Suprapubic skin (tissue), 4 donors: ENCODE measurements at regions not wholly inside any gene's neighbourhood (a gene's known extent, or its start where the extent isn't known, plus 50 kb on each side); places are given as distances from the start of the nearest gene placed in this dataset.

Experiments used
- DNase-seq, 2 donors: peaks; one replicate each; pipeline ENCODE4 v3.0.0-alpha.2; 2019; ENCODE audit warnings: low spot score in 2 of 2
- H3K27ac ChIP-seq: fragments of 200-600 bp; sonication (generic); one replicate; pipeline ENCODE4 v1.5.1; 2019
- H3K27me3 ChIP-seq: fragments of 200-600 bp; sonication (generic); one replicate; pipeline ENCODE4 v1.5.1; 2019
- H3K36me3 ChIP-seq: fragments of 200-600 bp; sonication (generic); one replicate; pipeline ENCODE4 v1.5.1; 2019
- H3K4me1 ChIP-seq: fragments of 200-600 bp; sonication (generic); one replicate; pipeline ENCODE4 v1.5.1; 2019
- H3K4me3 ChIP-seq: fragments of 200-600 bp; sonication (generic); one replicate; pipeline ENCODE4 v1.5.1; 2019; ENCODE audit warnings: mild to moderate bottlenecking
- H3K9me3 ChIP-seq: fragments of 200-600 bp; sonication (generic); one replicate; pipeline ENCODE4 v1.5.1; 2019
- EP300 ChIP-seq: sonication (generic); formaldehyde crosslinking; IDR thresholded peaks from one replicate; pipeline ENCODE4 v1.6.1; 2017; ENCODE audit warnings: antibody characterized with exemption
- POLR2A ChIP-seq, 2 donors: fragments of 450-650 bp; IDR thresholded peaks; one replicate each; pipeline ENCODE4 v1.6.1; 2017; ENCODE audit warnings: antibody characterized with exemption in 2 of 2, mild to moderate bottlenecking in 2 of 2, moderate library complexity in 2 of 2
- POLR2AphosphoS5 ChIP-seq, 3 donors: sonication (generic); formaldehyde crosslinking; IDR thresholded peaks; one replicate each; pipeline ENCODE4 v1.6.1; 2017; ENCODE audit warnings: antibody characterized with exemption in 3 of 3
- WGBS: methylation state at CpG from one replicate; pipeline ENCODE4 v1.1.5; 2018; 5-methylcytosine and 5-hydroxymethylcytosine counted together
- TF ChIP-seq, protein P1 (sequence below), 2 donors: fragments of 200-600 bp in 1 of 2; fragments of 450-650 bp in 1 of 2; sonication (generic) in 1 of 2; IDR thresholded peaks; one replicate each; pipeline ENCODE4 v1.5.1; 2016 to 2019; ENCODE audit warnings: antibody characterized with exemption in 2 of 2, mild to moderate bottlenecking in 1 of 2, moderate library complexity in 1 of 2

GRCh38 chr3:459311-459670 lies 262.7 kb downstream of the CHL1 start:
- no peak for DNase-seq
- WGBS: 74% methylated on average over 6 of the region's 6 CpGs
- TF ChIP-seq POLR2AphosphoS5 (IDR thresholded peaks at IDR 0.05) (no peak), EP300 (no peak), POLR2A (IDR thresholded peaks at IDR 0.05) (no peak)
- TF ChIP-seq, protein P1, sequence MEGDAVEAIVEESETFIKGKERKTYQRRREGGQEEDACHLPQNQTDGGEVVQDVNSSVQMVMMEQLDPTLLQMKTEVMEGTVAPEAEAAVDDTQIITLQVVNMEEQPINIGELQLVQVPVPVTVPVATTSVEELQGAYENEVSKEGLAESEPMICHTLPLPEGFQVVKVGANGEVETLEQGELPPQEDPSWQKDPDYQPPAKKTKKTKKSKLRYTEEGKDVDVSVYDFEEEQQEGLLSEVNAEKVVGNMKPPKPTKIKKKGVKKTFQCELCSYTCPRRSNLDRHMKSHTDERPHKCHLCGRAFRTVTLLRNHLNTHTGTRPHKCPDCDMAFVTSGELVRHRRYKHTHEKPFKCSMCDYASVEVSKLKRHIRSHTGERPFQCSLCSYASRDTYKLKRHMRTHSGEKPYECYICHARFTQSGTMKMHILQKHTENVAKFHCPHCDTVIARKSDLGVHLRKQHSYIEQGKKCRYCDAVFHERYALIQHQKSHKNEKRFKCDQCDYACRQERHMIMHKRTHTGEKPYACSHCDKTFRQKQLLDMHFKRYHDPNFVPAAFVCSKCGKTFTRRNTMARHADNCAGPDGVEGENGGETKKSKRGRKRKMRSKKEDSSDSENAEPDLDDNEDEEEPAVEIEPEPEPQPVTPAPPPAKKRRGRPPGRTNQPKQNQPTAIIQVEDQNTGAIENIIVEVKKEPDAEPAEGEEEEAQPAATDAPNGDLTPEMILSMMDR (IDR thresholded peaks at IDR 0.05): no peak

DNA sequence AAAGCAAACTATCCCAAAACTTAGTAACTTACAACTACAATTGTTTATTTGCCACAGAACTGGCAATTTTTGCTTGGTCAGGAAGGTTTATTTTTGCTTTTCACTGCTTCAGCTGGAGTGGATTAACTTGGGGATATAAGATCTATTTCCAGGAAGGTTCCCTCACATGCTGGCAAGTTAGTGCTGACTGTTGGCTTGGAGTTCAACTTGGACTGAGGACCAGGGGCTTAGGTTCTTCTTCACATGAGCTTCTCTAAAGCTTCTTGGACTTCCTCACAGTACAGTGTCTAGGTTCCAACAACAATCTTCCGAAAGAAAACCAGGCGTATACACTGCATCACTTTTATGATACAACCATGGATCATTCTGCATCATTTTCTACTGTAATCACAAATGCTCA lies 264.4 kb downstream of the CHL1 start:
- DNase-seq: no peak
- H3K36me3 ChIP-seq: no peaks in the 10 kb centered on the region
- H3K4me1 ChIP-seq: no peaks in the 10 kb centered on the region
- TF ChIP-seq POLR2AphosphoS5 (IDR thresholded peaks at IDR 0.05) (no peak), POLR2A (IDR thresholded peaks at IDR 0.05) (no peak), EP300 (no peak)
- TF ChIP-seq, protein P1 (IDR thresholded peaks at IDR 0.05): no peak
- WGBS: 84% methylated on average over 2 of the region's 2 CpGs
- no peak overlapping the region for H3K27ac ChIP-seq
- H3K27me3 ChIP-seq: no peaks in the 10 kb centered on the region
- H3K9me3 ChIP-seq: no peaks in the 10 kb centered on the region
- H3K4me3 ChIP-seq: no peak overlapping the region

More at GRCh38 chr3:459311-459670, 262.7 kb downstream of the CHL1 start:
- Histone ChIP-seq H3K27me3 (no peaks in the 10 kb centered on the region), H3K36me3 (no peaks in the 10 kb centered on the region), H3K4me1 (no peaks in the 10 kb centered on the region), H3K27ac (no peak overlapping the region), H3K4me3 (no peak overlapping the region), H3K9me3 (no peaks in the 10 kb centered on the region)

DNA sequence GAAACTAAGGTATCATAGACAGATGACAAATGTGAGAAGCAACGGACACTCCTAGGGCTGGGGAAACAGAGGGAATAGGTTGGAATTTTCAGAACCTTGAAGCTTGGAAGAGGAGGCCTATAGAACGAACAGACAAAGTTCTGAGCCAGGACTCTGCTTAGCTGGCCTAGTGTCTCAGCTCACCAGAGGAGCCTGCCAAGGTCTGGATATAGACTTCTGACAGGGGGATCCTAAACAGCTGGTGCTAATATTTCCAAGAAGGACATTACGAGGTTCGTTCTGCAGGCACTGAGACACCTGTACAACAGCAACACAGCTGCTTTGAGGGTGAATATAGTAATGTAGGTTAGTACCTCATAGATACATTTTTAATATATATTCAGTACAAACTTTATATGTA lies 266.3 kb downstream of the CHL1 start:
- Histone ChIP-seq H3K27me3 (no peaks in the 10 kb centered on the region), H3K4me3 (no peak overlapping the region), H3K36me3 (no peaks in the 10 kb centered on the region), H3K9me3 (no peaks in the 10 kb centered on the region), H3K4me1 (no peaks in the 10 kb centered on the region), H3K27ac (no peak overlapping the region)
- 69% methylated on average over 4 of the region's 4 CpGs for WGBS
- no peak for TF ChIP-seq EP300
- TF ChIP-seq POLR2AphosphoS5 (IDR thresholded peaks at IDR 0.05): no peak
- TF ChIP-seq, protein P1 (IDR thresholded peaks at IDR 0.05): no peak
- no peak for TF ChIP-seq POLR2A (IDR thresholded peaks at IDR 0.05)
- no peak for DNase-seq

DNA sequence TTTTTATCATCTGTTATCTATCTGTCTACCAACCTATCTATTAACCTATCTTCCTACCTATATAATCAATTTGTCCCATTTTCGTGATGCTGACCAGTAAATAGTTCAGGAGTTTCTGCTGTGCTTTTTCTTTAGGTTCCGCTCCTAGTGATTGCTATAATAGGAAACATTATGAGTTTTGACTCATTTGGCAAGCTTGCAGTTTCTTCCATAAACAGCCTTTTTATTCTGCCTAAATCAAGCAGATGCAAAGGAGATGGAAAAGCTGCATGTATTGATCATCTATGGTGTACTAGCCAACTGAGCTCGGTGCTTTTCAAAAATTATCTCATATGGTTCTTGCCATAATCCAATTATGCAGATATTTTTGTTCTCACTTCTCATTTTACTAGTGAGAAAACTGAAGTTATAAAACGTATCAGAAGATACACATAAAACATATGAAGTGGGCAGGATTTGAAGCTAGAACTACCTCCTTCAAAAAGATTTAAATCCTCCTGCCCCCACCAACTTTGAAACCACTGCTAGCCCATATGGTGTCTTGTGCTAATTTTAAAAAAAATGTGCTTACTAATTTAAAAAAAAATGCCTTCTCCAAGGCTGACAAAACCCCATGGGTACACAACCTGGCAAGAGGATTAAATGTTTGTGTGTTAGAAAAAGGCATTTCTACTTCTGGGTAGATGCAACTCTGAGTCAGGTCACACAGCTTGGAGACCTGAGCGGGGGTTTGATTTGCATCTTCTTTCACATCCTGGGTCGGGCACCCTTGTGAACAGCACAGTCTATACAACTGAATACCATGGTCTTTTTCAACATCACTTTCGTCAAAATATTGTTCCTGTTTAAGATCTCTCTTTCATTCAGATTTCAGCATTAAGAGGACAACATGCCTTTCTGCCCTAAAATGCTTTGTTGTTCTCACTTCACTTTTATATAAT lies 267.0 kb downstream of the CHL1 start:
- Histone ChIP-seq H3K27ac (no peak overlapping the region), H3K9me3 (no peaks in the 10 kb centered on the region), H3K27me3 (no peaks in the 10 kb centered on the region), H3K36me3 (no peaks in the 10 kb centered on the region), H3K4me1 (no peaks in the 10 kb centered on the region), H3K4me3 (no peak overlapping the region)
- no peak for DNase-seq
- TF ChIP-seq POLR2A (IDR thresholded peaks at IDR 0.05) (no peak), POLR2AphosphoS5 (IDR thresholded peaks at IDR 0.05) (no peak), EP300 (no peak)
- TF ChIP-seq, protein P1 (IDR thresholded peaks at IDR 0.05): no peak
- WGBS: 60% methylated on average over 7 of the region's 7 CpGs

DNA sequence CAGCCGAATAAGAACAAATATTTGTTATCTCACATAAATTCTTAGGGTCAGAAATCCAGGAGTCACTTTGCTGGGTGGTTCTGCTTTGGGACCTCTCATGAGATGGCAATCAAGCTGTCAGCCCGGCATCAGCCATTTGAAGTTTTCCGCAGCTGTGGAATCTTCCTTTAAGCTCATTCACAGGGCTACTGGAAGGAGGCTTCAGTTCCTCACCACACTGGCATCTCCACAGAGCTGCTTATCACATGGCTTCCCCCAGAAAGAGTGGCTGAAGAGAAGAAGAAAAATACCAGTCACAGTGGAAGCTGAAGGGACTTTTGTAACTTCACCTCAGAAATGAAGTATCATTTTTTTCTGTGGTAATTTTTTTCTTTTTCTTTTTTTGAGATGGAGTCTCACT lies 267.7 kb downstream of the CHL1 start:
- 63% methylated on average over 3 of the region's 3 CpGs for WGBS
- Histone ChIP-seq H3K9me3 (no peaks in the 10 kb centered on the region), H3K36me3 (no peaks in the 10 kb centered on the region), H3K27ac (no peak overlapping the region), H3K4me1 (no peaks in the 10 kb centered on the region), H3K4me3 (no peak overlapping the region), H3K27me3 (no peaks in the 10 kb centered on the region)
- no peak for DNase-seq
- TF ChIP-seq EP300 (no peak), POLR2AphosphoS5 (IDR thresholded peaks at IDR 0.05) (no peak), POLR2A (IDR thresholded peaks at IDR 0.05) (no peak)
- TF ChIP-seq, protein P1 (IDR thresholded peaks at IDR 0.05): no peak
